ENCODE measurements at regions not wholly inside any gene's neighbourhood (a gene's known extent, or its start where the extent isn't known, plus 50 kb on each side); places are given as distances from the start of the nearest gene placed in this dataset.

GRCh38 chr11:16448123-16448717 is 91.9 kb upstream of the SOX6 start:
- no peak overlapping the region for H3K4me3 ChIP-seq (ENCODE audit: low read depth, low read length)
- DNase-seq (ENCODE audit: low read depth): no peak
- no peak for TF ChIP-seq CTCF (IDR thresholded peaks at IDR 0.05; ENCODE audit: insufficient read depth, low read length)

GRCh38 chr11:16441461-16441860 is 85.1 kb upstream of the SOX6 start:
- TF ChIP-seq CTCF (IDR thresholded peaks at IDR 0.05; ENCODE audit: insufficient read depth, low read length): no peak
- DNase-seq (ENCODE audit: low read depth): no peak
- H3K4me3 ChIP-seq (ENCODE audit: low read depth, low read length): no peak overlapping the region

- TF ChIP-seq CTCF (IDR thresholded peaks at IDR 0.05; ENCODE audit: insufficient read depth, low read length): no peak
- no peak for DNase-seq (ENCODE audit: low read depth)
Measured at GRCh38 chr11:16440136-16440535, 83.8 kb upstream of the SOX6 start.

GRCh38 chr11:16434036-16434435 is 77.7 kb upstream of the SOX6 start:
- no peak for DNase-seq (ENCODE audit: low read depth)
- H3K4me3 ChIP-seq (ENCODE audit: low read depth, low read length): no peak overlapping the region
- TF ChIP-seq CTCF (IDR thresholded peaks at IDR 0.05; ENCODE audit: insufficient read depth, low read length): no peak

More at GRCh38 chr11:16440136-16440535, 83.8 kb upstream of the SOX6 start:
- no peak overlapping the region for H3K4me3 ChIP-seq (ENCODE audit: low read depth, low read length)

GRCh38 chr11:16430674-16431073 is 74.3 kb upstream of the SOX6 start:
- no peak for TF ChIP-seq CTCF (IDR thresholded peaks at IDR 0.05; ENCODE audit: insufficient read depth, low read length)
- DNase-seq (ENCODE audit: low read depth): no peak
- H3K4me3 ChIP-seq (ENCODE audit: low read depth, low read length): no peak overlapping the region

GRCh38 chr11:16421826-16422225 is 65.5 kb upstream of the SOX6 start:
- TF ChIP-seq CTCF (IDR thresholded peaks at IDR 0.05; ENCODE audit: insufficient read depth, low read length): no peak
- no peak for DNase-seq (ENCODE audit: low read depth)
- H3K4me3 ChIP-seq (ENCODE audit: low read depth, low read length): no peak overlapping the region
